PC-3 (cell line): ENCODE measurements at regions not wholly inside any gene's neighbourhood (a gene's known extent, or its start where the extent isn't known, plus 50 kb on each side); places are given as distances from the start of the nearest gene placed in this dataset. TPM values are rescaled to one million over a fixed set of nuclear protein-coding genes. Genes with fewer than 3 reads are reported as not detected.

Source experiments
- ATAC-seq: fragments of 200-7000 bp; cut with Tn5 transposase; 2 replicates; pipeline ENCODE4 v1.9.1; 2020; ENCODE audit warnings: mild to moderate bottlenecking, moderate library complexity
- BruUV-seq: library from RNA; stranded (reverse); fragments of 400-500 nt; replicated peaks from 2 replicates; lab custom pipeline; 2021; lab: Mats Ljungman, UMichigan
- CTCF ChIA-PET: fragments of 300-600 bp; sonication (Branson Sonifier 250); formaldehyde crosslinking; loops from one replicate; lab custom pipeline; 2022; ENCODE audit warnings: antibody characterized with exemption; lab: Charles Lee
- POLR2A ChIA-PET: fragments of 300-600 bp; sonication (Branson Sonifier 250); formaldehyde crosslinking; loops from one replicate; lab custom pipeline; 2022; ENCODE audit warnings: antibody characterized with exemption; ENCODE audit not compliant: unreplicated experiment; lab: Charles Lee
- DNase-seq: peaks from one replicate; pipeline ENCODE4 v3.0.0-alpha.2; 2015
- H2AFZ ChIP-seq: fragments of 300-600 bp; sonication (generic); 2 replicates; pipeline ENCODE4 v1.6.0; 2016; ENCODE audit warnings: antibody characterized with exemption, low read length
- H3F3A ChIP-seq: fragments of 300-600 bp; sonication (generic); one replicate; pipeline ENCODE4 v1.6.0; 2017; ENCODE audit warnings: antibody characterized with exemption, low read length, control low read depth, mild to moderate bottlenecking; ENCODE audit not compliant: unreplicated experiment
- H3K27ac ChIP-seq: fragments of 300-600 bp; sonication (generic); 2 replicates; pipeline ENCODE4 v1.5.1; 2016; ENCODE audit warnings: mild to moderate bottlenecking, low read length
- H3K27me3 ChIP-seq: fragments of 300-600 bp; sonication (generic); 2 replicates; pipeline ENCODE4 v1.6.1; 2016; ENCODE audit warnings: low read length, mixed read lengths
- H3K36me3 ChIP-seq: fragments of 300-600 bp; sonication (generic); 2 replicates; pipeline ENCODE4 v1.6.1; 2016; ENCODE audit warnings: low read depth, mixed run types, low read length, mixed read lengths
- H3K4me1 ChIP-seq: fragments of 300-600 bp; sonication (generic); 2 replicates; pipeline ENCODE4 v1.5.1; 2016; ENCODE audit warnings: low read length; ENCODE audit not compliant: insufficient read depth
- H3K4me2 ChIP-seq: fragments of 300-600 bp; sonication (generic); 2 replicates; pipeline ENCODE4 v1.6.0; 2016; ENCODE audit warnings: low read length
- H3K4me3 ChIP-seq: fragments of 300-600 bp; sonication (generic); 2 replicates; pipeline ENCODE4 v1.5.1; 2016; ENCODE audit warnings: mild to moderate bottlenecking, low read length, mixed read lengths
- H3K79me2 ChIP-seq: fragments of 300-600 bp; sonication (generic); 2 replicates; pipeline ENCODE4 v1.6.1; 2017; ENCODE audit warnings: low read length, mixed read lengths
- H3K9ac ChIP-seq: fragments of 300-600 bp; sonication (generic); 2 replicates; pipeline ENCODE4 v1.6.0; 2016; ENCODE audit warnings: mild to moderate bottlenecking, low read length
- H3K9me2 ChIP-seq: fragments of 300-600 bp; sonication (generic); replicated peaks from 2 replicates; pipeline ENCODE4 v1.6.1; 2016; ENCODE audit warnings: mixed run types, low read length, mixed read lengths
- H3K9me3 ChIP-seq: fragments of 300-600 bp; sonication (generic); 2 replicates; pipeline ENCODE4 v1.6.1; 2016; ENCODE audit warnings: low read length, mixed read lengths
- H4K20me1 ChIP-seq: fragments of 300-600 bp; sonication (generic); 2 replicates; pipeline ENCODE4 v1.6.1; 2016; ENCODE audit warnings: low read length, mixed read lengths
- CTCF ChIP-seq: fragments of 300-600 bp; sonication (generic); conservative IDR thresholded peaks from 2 replicates; pipeline ENCODE4 v1.5.1; 2017; ENCODE audit warnings: antibody characterized with exemption, low read depth, mild to moderate bottlenecking, low read length
- EZH2 ChIP-seq: fragments of 300-600 bp; sonication (generic); IDR thresholded peaks from one replicate; pipeline ENCODE4 v1.6.1; 2017; ENCODE audit warnings: antibody characterized with exemption, mild to moderate bottlenecking, low read length; ENCODE audit not compliant: unreplicated experiment
- EZH2phosphoT487 ChIP-seq: fragments of 300-600 bp; sonication (generic); IDR thresholded peaks from 2 replicates; pipeline ENCODE4 v1.6.1; 2018; ENCODE audit warnings: mild to moderate bottlenecking, antibody characterized with exemption, low read length, borderline replicate concordance
- intact Hi-C: fragments of 100-400 bp; cut with micrococcal nuclease; formaldehyde crosslinking; loops from 2 replicates; pipeline ENCODE4 v1.9.0; 2023
- microRNA-seq: library from miRNA; unstranded; fragments of <30 nt; microRNA quantifications from one replicate; pipeline ENCODE4 v1.1.0, GENCODE V29; 2020; ENCODE audit not compliant: unreplicated experiment

GRCh38 chr1:24981631-24982005 is 51.5 kb upstream of the RUNX3 start:
- no peak overlapping the region for H3K27ac ChIP-seq
- no TSS peak for BruUV-seq
- no peak for ATAC-seq
- H3K36me3 ChIP-seq, result no peaks in the 10 kb centered on the region
- no peak overlapping the region for H3K9ac ChIP-seq
- no peak overlapping the region for H3K4me2 ChIP-seq
- no peaks in the 10 kb centered on the region for H3K9me2 ChIP-seq
- POLR2A ChIA-PET, result no interaction called here
- CTCF ChIA-PET, result no interaction called here
- H3K27me3 ChIP-seq, result no peaks in the 10 kb centered on the region
- H3K79me2 ChIP-seq, result no peaks in the 10 kb centered on the region
- H4K20me1 ChIP-seq, result no peaks in the 10 kb centered on the region
- H2AFZ ChIP-seq, result no peak overlapping the region
- no peak for TF ChIP-seq EZH2phosphoT487
- TF ChIP-seq CTCF, result no peak
- no peak for TF ChIP-seq EZH2
- no peaks in the 10 kb centered on the region for H3K4me1 ChIP-seq
- no peak overlapping the region for H3K4me3 ChIP-seq
- DNase-seq, result no peak
- H3F3A ChIP-seq, result no peaks in the 10 kb centered on the region
- intact Hi-C loops, result loop anchor here (10.0 kb wide), 1 partner anchor 53 kb away; no protein-coding TSS in a partner anchor
- H3K9me3 ChIP-seq, result no peaks in the 10 kb centered on the region

DNA sequence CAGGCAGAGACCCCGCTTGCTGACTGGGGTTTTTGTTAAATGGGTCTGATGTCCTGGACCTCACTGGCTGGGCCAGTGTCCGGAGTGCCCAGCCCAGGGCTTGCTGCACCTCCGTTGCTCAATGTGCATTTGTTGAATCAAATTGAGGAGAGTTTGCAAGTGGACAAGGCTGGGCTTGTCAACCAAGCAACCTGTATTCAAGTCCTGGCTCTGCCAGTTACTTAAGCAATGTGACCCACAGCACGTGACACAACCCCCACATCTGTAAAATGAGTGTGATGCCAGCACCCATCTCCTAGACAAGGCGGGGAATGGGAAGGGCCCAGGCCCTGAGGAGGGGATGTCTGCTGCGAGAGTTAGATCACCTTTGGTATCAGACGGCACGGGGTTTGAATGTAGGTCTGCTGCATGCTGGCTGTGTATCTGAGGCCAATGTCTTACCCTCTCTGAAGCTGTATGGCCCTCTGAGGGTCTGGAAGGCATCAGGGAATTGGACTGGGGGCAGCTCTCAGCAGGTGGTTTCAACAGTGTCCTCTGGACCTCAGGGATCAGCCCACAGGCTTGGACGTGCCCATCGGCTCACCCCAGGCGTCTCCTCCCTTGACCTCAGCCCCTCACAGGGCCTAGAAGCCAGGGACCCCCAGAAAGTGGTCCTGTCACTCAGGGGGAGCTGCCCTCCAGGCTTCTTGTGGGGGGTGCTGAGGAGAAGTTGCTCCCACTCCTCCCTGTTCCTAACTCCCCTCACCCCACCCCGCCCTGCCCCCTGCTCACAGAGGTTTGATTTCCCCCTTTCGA is 51.0 kb upstream of the RUNX3 start:
- DNase-seq (no peak), ATAC-seq (no peak)
- ChIA-PET POLR2A (no interaction called here), CTCF (interaction anchor here (0.5 kb wide), 1 partner anchor 130 kb away, joined by 6 read pairs; no protein-coding TSS in a partner anchor)
- H2AFZ ChIP-seq, result no peak overlapping the region
- H3K9me3 ChIP-seq, result no peaks in the 10 kb centered on the region
- H3K4me1 ChIP-seq, result no peaks in the 10 kb centered on the region
- no peaks in the 10 kb centered on the region for H4K20me1 ChIP-seq
- H3F3A ChIP-seq, result no peaks in the 10 kb centered on the region
- intact Hi-C loops, result loop anchor here (10.0 kb wide), 1 partner anchor 54 kb away; no protein-coding TSS in a partner anchor
- no peak overlapping the region for H3K4me2 ChIP-seq
- H3K4me3 ChIP-seq, result no peak overlapping the region
- H3K79me2 ChIP-seq, result no peaks in the 10 kb centered on the region
- no TSS peak for BruUV-seq
- TF ChIP-seq EZH2phosphoT487 (no peak), EZH2 (no peak), CTCF (no peak)
- H3K27me3 ChIP-seq, result no peaks in the 10 kb centered on the region
- no peaks in the 10 kb centered on the region for H3K36me3 ChIP-seq
- no peak overlapping the region for H3K9ac ChIP-seq
- H3K9me2 ChIP-seq, result no peaks in the 10 kb centered on the region
- no peak overlapping the region for H3K27ac ChIP-seq

Small RNAs in the stretch of these regions (microRNA-seq; reads per million reads assigned to microRNA genes)
- gene MIR4425, result not detected
